AG10803 (cell line): ENCODE measurements at regions not wholly inside any gene's neighbourhood (a gene's known extent, or its start where the extent isn't known, plus 50 kb on each side); places are given as distances from the start of the nearest gene placed in this dataset.

Source experiments
- DNase-seq: peaks from one replicate; pipeline ENCODE4 v3.0.0; 2010; ENCODE audit warnings: low read depth
- H3K4me3 ChIP-seq: 2 replicates; pipeline ENCODE4 v1.5.1; 2011; ENCODE audit warnings: mild to moderate bottlenecking, low read length, control low read depth
- CTCF ChIP-seq: conservative IDR thresholded peaks from 2 replicates; pipeline ENCODE4 v1.5.1; 2011; ENCODE audit warnings: mild to moderate bottlenecking, low read length, control low read depth, inconsistent platforms

- no peak for DNase-seq
- no peak for TF ChIP-seq CTCF
These were observed 98.9 kb upstream of the WAC start for GRCh38 chr10:28434063-28434462.

GRCh38 chr10:28442403-28442802 lies 90.5 kb upstream of the WAC start:
- TF ChIP-seq CTCF: no peak

More at GRCh38 chr10:28434063-28434462, 98.9 kb upstream of the WAC start:
- no peak overlapping the region for H3K4me3 ChIP-seq

GRCh38 chr10:28444031-28444430 lies 88.9 kb upstream of the WAC start:
- H3K4me3 ChIP-seq: no peak overlapping the region
- no peak for DNase-seq
- no peak for TF ChIP-seq CTCF

More at GRCh38 chr10:28442403-28442802, 90.5 kb upstream of the WAC start:
- no peak for DNase-seq
- no peak overlapping the region for H3K4me3 ChIP-seq

- H3K4me3 ChIP-seq: no peak overlapping the region
- TF ChIP-seq CTCF: no peak
- no peak for DNase-seq
These were observed 87.4 kb upstream of the WAC start for GRCh38 chr10:28445516-28445915.

GRCh38 chr10:28449382-28449781 lies 83.5 kb upstream of the WAC start:
- no peak for DNase-seq
- H3K4me3 ChIP-seq: no peak overlapping the region
- TF ChIP-seq CTCF: no peak

GRCh38 chr10:28449926-28450325 lies 83.0 kb upstream of the WAC start:
- TF ChIP-seq CTCF: no peak

GRCh38 chr10:28453926-28454325 lies 79.0 kb upstream of the WAC start:
- no peak for TF ChIP-seq CTCF
- no peak overlapping the region for H3K4me3 ChIP-seq
- no peak for DNase-seq

More at GRCh38 chr10:28449926-28450325, 83.0 kb upstream of the WAC start:
- DNase-seq: no peak
- H3K4me3 ChIP-seq: no peak overlapping the region
